Trophoblast cell (in vitro differentiated cells and primary cell): ENCODE measurements at regions not wholly inside any gene's neighbourhood (a gene's known extent, or its start where the extent isn't known, plus 50 kb on each side); places are given as distances from the start of the nearest gene placed in this dataset.

Experiments used
- DNase-seq, 2 donors: peaks; one replicate each; pipeline ENCODE4 v3.0.0-alpha.2; 2016
- H2AFZ ChIP-seq: 2 replicates; pipeline ENCODE4 v1.6.1; 2013; ENCODE audit warnings: low read length, moderate library complexity, mild to moderate bottlenecking; ENCODE audit not compliant: insufficient read depth, poor library complexity
- H2AK5ac ChIP-seq: 2 replicates; pipeline ENCODE4 v1.6.1; 2013; ENCODE audit warnings: mild to moderate bottlenecking, low read length
- H2BK120ac ChIP-seq: 2 replicates; pipeline ENCODE4 v1.6.1; 2013; ENCODE audit warnings: low read length, mild to moderate bottlenecking, moderate library complexity; ENCODE audit not compliant: insufficient read depth, poor library complexity
- H2BK12ac ChIP-seq: 2 replicates; pipeline ENCODE4 v1.6.1; 2013; ENCODE audit warnings: mild to moderate bottlenecking, low read length, moderate library complexity
- H2BK5ac ChIP-seq: 2 replicates; pipeline ENCODE4 v1.6.1; 2013; ENCODE audit warnings: low read length, low read depth, moderate library complexity, mild to moderate bottlenecking; ENCODE audit not compliant: poor library complexity
- H3K14ac ChIP-seq: 2 replicates; pipeline ENCODE4 v1.6.1; 2013; ENCODE audit warnings: mild to moderate bottlenecking, low read length
- H3K18ac ChIP-seq: 2 replicates; pipeline ENCODE4 v1.6.1; 2013; ENCODE audit warnings: mild to moderate bottlenecking, low read length
- H3K23ac ChIP-seq: 2 replicates; pipeline ENCODE4 v1.6.1; 2013; ENCODE audit warnings: low read length
- H3K27ac ChIP-seq: 2 replicates; pipeline ENCODE4 v1.5.1; 2013; ENCODE audit warnings: low read depth, mild to moderate bottlenecking, inconsistent platforms, low read length, moderate library complexity
- H3K27me3 ChIP-seq: 2 replicates; pipeline ENCODE4 v1.6.1; 2013; ENCODE audit warnings: inconsistent platforms, mild to moderate bottlenecking, low read length, moderate library complexity; ENCODE audit not compliant: insufficient read depth
- H3K36me3 ChIP-seq, 2 experiments: 1 replicate in 1 of 2; 2 replicates in 1 of 2; pipeline ENCODE4 v1.6.1; 2013; ENCODE audit warnings: low read length in 2 of 2, mild to moderate bottlenecking in 2 of 2, moderate library complexity in 1 of 2; ENCODE audit not compliant: insufficient read depth in 2 of 2, control insufficient read depth in 1 of 2
- H3K4ac ChIP-seq: 2 replicates; pipeline ENCODE4 v1.6.1; 2013; ENCODE audit warnings: low read depth, mild to moderate bottlenecking, low read length, moderate library complexity
- H3K4me1 ChIP-seq, 2 experiments: 1 replicate in 1 of 2; 2 replicates in 1 of 2; pipeline ENCODE4 v1.6.1; 2013; ENCODE audit warnings: low read length in 2 of 2, mild to moderate bottlenecking in 2 of 2, moderate library complexity in 1 of 2; ENCODE audit not compliant: insufficient read depth in 2 of 2, control insufficient read depth in 1 of 2
- H3K4me2 ChIP-seq: 2 replicates; pipeline ENCODE4 v1.6.1; 2013; ENCODE audit warnings: inconsistent platforms, mild to moderate bottlenecking, low read length, moderate library complexity
- H3K4me3 ChIP-seq: 2 replicates; pipeline ENCODE4 v1.5.1; 2013; ENCODE audit warnings: mild to moderate bottlenecking, low read depth, low read length, inconsistent platforms
- H3K79me1 ChIP-seq: one replicate; pipeline ENCODE4 v1.6.1; 2013; ENCODE audit warnings: low read length
- H3K79me2 ChIP-seq: 2 replicates; pipeline ENCODE4 v1.6.1; 2013; ENCODE audit warnings: low read length, mild to moderate bottlenecking; ENCODE audit not compliant: control insufficient read depth, insufficient read depth, poor library complexity
- H3K9ac ChIP-seq: 2 replicates; pipeline ENCODE4 v1.6.1; 2013; ENCODE audit warnings: mild to moderate bottlenecking, low read length
- H3K9me3 ChIP-seq: 2 replicates; pipeline ENCODE4 v1.6.1; 2013; ENCODE audit warnings: low read depth, mild to moderate bottlenecking, control low read depth, inconsistent platforms, low read length; ENCODE audit not compliant: insufficient read depth
- H4K12ac ChIP-seq: 2 replicates; pipeline ENCODE4 v1.6.1; 2013; ENCODE audit warnings: low read depth, mild to moderate bottlenecking, low read length, moderate library complexity
- H4K8ac ChIP-seq: 2 replicates; pipeline ENCODE4 v1.6.1; 2013; ENCODE audit warnings: low read depth, mild to moderate bottlenecking, low read length, moderate library complexity
- H4K91ac ChIP-seq: one replicate; pipeline ENCODE4 v1.6.1; 2013; ENCODE audit warnings: low read depth, mild to moderate bottlenecking, low read length, moderate library complexity
- WGBS: extraction: QIAGEN DNeasy Blood & Tissue Kit; methylation state at CpG from one replicate; pipeline ENCODE4 v1.1.7; 2013; ENCODE audit warnings: missing lambda C conversion rate; ENCODE audit not compliant: insufficient read length, insufficient coverage; ENCODE audit errors: extremely low coverage; 5-methylcytosine and 5-hydroxymethylcytosine counted together

GRCh38 chr4:23333946-23334878, 555.6 kb downstream of the PPARGC1A start:
- H4K8ac ChIP-seq = no peak overlapping the region
- H2AFZ ChIP-seq = no peak overlapping the region
- H3K79me1 ChIP-seq = no peaks in the 10 kb centered on the region
- H3K27ac ChIP-seq = no peak overlapping the region
- DNase-seq = peak in 1 of 2 donors; percentile 32
- no peaks in the 10 kb centered on the region for H3K4me1 ChIP-seq
- H3K4ac ChIP-seq = no peak overlapping the region
- no peak overlapping the region for H3K18ac ChIP-seq
- H3K14ac ChIP-seq = no peak overlapping the region
- no peaks in the 10 kb centered on the region for H3K27me3 ChIP-seq
- H3K4me2 ChIP-seq = no peak overlapping the region
- H2AK5ac ChIP-seq = no peak overlapping the region
- no peak overlapping the region for H2BK12ac ChIP-seq
- no peak overlapping the region for H4K12ac ChIP-seq
- no peak overlapping the region for H3K4me3 ChIP-seq
- no peak overlapping the region for H3K9ac ChIP-seq
- H3K79me2 ChIP-seq = no peaks in the 10 kb centered on the region
- H3K9me3 ChIP-seq = no peaks in the 10 kb centered on the region
- no peak overlapping the region for H2BK5ac ChIP-seq
- no peaks in the 10 kb centered on the region for H3K36me3 ChIP-seq
- H2BK120ac ChIP-seq = no peak overlapping the region
- no peak overlapping the region for H4K91ac ChIP-seq
- WGBS = no CpG with 5 or more reads among the region's 5 CpGs
- H3K23ac ChIP-seq = no peak overlapping the region

GRCh38 chr4:23333556-23333945, 556.3 kb downstream of the PPARGC1A start:
- no peaks in the 10 kb centered on the region for H3K9me3 ChIP-seq
- H2AK5ac ChIP-seq = no peak overlapping the region
- H3K79me2 ChIP-seq = no peaks in the 10 kb centered on the region
- no peak overlapping the region for H2BK120ac ChIP-seq
- WGBS = no CpG with 5 or more reads among the region's 5 CpGs
- H3K18ac ChIP-seq = no peak overlapping the region
- no peak overlapping the region for H4K8ac ChIP-seq
- H3K4me3 ChIP-seq = no peak overlapping the region
- H3K4ac ChIP-seq = no peak overlapping the region
- H4K12ac ChIP-seq = no peak overlapping the region
- no peaks in the 10 kb centered on the region for H3K27me3 ChIP-seq
- no peak overlapping the region for H2AFZ ChIP-seq
- H3K27ac ChIP-seq = no peak overlapping the region
- H3K4me2 ChIP-seq = no peak overlapping the region
- H3K36me3 ChIP-seq = no peaks in the 10 kb centered on the region
- H3K23ac ChIP-seq = no peak overlapping the region
- no peak overlapping the region for H3K14ac ChIP-seq
- no peak for DNase-seq
- H4K91ac ChIP-seq = no peak overlapping the region
- no peak overlapping the region for H2BK5ac ChIP-seq
- no peaks in the 10 kb centered on the region for H3K4me1 ChIP-seq
- H3K9ac ChIP-seq = no peak overlapping the region
- H2BK12ac ChIP-seq = no peak overlapping the region
- H3K79me1 ChIP-seq = no peaks in the 10 kb centered on the region

GRCh38 chr4:23332313-23332712, 557.5 kb downstream of the PPARGC1A start:
- Histone ChIP-seq H3K27ac (no peak overlapping the region), H2BK120ac (no peak overlapping the region), H3K14ac (no peak overlapping the region), H3K4me2 (no peak overlapping the region), H2AFZ (no peak overlapping the region), H4K91ac (no peak overlapping the region), H2AK5ac (no peak overlapping the region), H4K8ac (no peak overlapping the region), H2BK12ac (no peak overlapping the region), H3K9ac (no peak overlapping the region), H3K4ac (no peak overlapping the region), H4K12ac (no peak overlapping the region), H3K18ac (no peak overlapping the region), H2BK5ac (no peak overlapping the region), H3K79me1 (no peaks in the 10 kb centered on the region), H3K23ac (no peak overlapping the region), H3K4me1 (no peaks in the 10 kb centered on the region), H3K27me3 (no peaks in the 10 kb centered on the region), H3K9me3 (no peaks in the 10 kb centered on the region), H3K36me3 (no peaks in the 10 kb centered on the region), H3K4me3 (no peak overlapping the region), H3K79me2 (no peaks in the 10 kb centered on the region)
- WGBS = no CpG with 5 or more reads among the region's 2 CpGs
- no peak for DNase-seq

GRCh38 chr4:23327120-23327519, 562.7 kb downstream of the PPARGC1A start:
- Histone ChIP-seq H3K79me2 (no peaks in the 10 kb centered on the region), H3K4me3 (no peak overlapping the region), H3K18ac (no peak overlapping the region), H3K4ac (no peak overlapping the region), H4K12ac (no peak overlapping the region), H3K9ac (no peak overlapping the region), H2AK5ac (no peak overlapping the region), H3K14ac (no peak overlapping the region), H4K91ac (no peak overlapping the region), H3K27ac (no peak overlapping the region), H3K79me1 (no peaks in the 10 kb centered on the region), H4K8ac (no peak overlapping the region), H2AFZ (no peak overlapping the region), H3K4me2 (no peak overlapping the region), H2BK5ac (no peak overlapping the region), H3K4me1 (no peaks in the 10 kb centered on the region), H3K27me3 (no peaks in the 10 kb centered on the region), H2BK12ac (no peak overlapping the region), H3K23ac (no peak overlapping the region), H3K9me3 (no peaks in the 10 kb centered on the region), H2BK120ac (no peak overlapping the region), H3K36me3 (no peaks in the 10 kb centered on the region)
- WGBS = no CpG with 5 or more reads among the region's 1 CpG
- no peak for DNase-seq
